ENCODE measurements at regions not wholly inside any gene's neighbourhood (a gene's known extent, or its start where the extent isn't known, plus 50 kb on each side); places are given as distances from the start of the nearest gene placed in this dataset.

- Mint-ChIP-seq H3K4me1 (no peaks in the 10 kb centered on the region), H3K36me3 (ENCODE audit: low read depth) (no peaks in the 10 kb centered on the region), H3K27ac (no peak overlapping the region), H3K9me3 (no peaks in the 10 kb centered on the region), H3K27me3 (ENCODE audit: insufficient read depth) (peaks cover 3% of the 10 kb centered on the region), H3K4me3 (no peak overlapping the region)
- Histone ChIP-seq H3K27me3 (ENCODE audit: control insufficient read depth, insufficient read depth, low read length, poor library complexity, severe bottlenecking) (no peaks in the 10 kb centered on the region), H3K4me3 (ENCODE audit: low read length) (no peak overlapping the region), H3K9ac (ENCODE audit: extremely low read depth, low read length, poor library complexity, severe bottlenecking) (no peak overlapping the region), H3K9me3 (ENCODE audit: control insufficient read depth, low read length) (no peaks in the 10 kb centered on the region), H3K36me3 (ENCODE audit: control insufficient read depth, insufficient read depth, low read length) (no peaks in the 10 kb centered on the region), H3K27ac (ENCODE audit: low read depth, low read length) (no peak overlapping the region), H3K4me1 (ENCODE audit: control insufficient read depth, insufficient read depth, low read length) (no peaks in the 10 kb centered on the region)
- WGBS, 2 experiments (ENCODE audit: insufficient coverage in 1 of 2, insufficient read length in 1 of 2) = 92 to 100% methylated on average over 3 to 4 of the region's 4 CpGs
- no peak for DNase-seq
- TF ChIP-seq, protein P1, sequence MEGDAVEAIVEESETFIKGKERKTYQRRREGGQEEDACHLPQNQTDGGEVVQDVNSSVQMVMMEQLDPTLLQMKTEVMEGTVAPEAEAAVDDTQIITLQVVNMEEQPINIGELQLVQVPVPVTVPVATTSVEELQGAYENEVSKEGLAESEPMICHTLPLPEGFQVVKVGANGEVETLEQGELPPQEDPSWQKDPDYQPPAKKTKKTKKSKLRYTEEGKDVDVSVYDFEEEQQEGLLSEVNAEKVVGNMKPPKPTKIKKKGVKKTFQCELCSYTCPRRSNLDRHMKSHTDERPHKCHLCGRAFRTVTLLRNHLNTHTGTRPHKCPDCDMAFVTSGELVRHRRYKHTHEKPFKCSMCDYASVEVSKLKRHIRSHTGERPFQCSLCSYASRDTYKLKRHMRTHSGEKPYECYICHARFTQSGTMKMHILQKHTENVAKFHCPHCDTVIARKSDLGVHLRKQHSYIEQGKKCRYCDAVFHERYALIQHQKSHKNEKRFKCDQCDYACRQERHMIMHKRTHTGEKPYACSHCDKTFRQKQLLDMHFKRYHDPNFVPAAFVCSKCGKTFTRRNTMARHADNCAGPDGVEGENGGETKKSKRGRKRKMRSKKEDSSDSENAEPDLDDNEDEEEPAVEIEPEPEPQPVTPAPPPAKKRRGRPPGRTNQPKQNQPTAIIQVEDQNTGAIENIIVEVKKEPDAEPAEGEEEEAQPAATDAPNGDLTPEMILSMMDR (conservative IDR thresholded peaks at IDR 0.05) = no peak
These were observed 227.6 kb downstream of the FGF9 start for GRCh38 chr13:21898459-21898858.

GRCh38 chr13:21898945-21899344, 228.1 kb downstream of the FGF9 start:
- no peak for DNase-seq
- H3K27ac Mint-ChIP-seq = no peak overlapping the region
- no peaks in the 10 kb centered on the region for H3K4me1 Mint-ChIP-seq
- H3K27me3 Mint-ChIP-seq (ENCODE audit: insufficient read depth) = peaks cover 3% of the 10 kb centered on the region
- H3K4me3 Mint-ChIP-seq = no peak overlapping the region
- H3K9me3 Mint-ChIP-seq = no peaks in the 10 kb centered on the region
- no peaks in the 10 kb centered on the region for H3K36me3 Mint-ChIP-seq (ENCODE audit: low read depth)
- Histone ChIP-seq H3K27me3 (ENCODE audit: control insufficient read depth, insufficient read depth, low read length, poor library complexity, severe bottlenecking) (no peaks in the 10 kb centered on the region), H3K9me3 (ENCODE audit: control insufficient read depth, low read length) (no peaks in the 10 kb centered on the region), H3K36me3 (ENCODE audit: control insufficient read depth, insufficient read depth, low read length) (no peaks in the 10 kb centered on the region), H3K27ac (ENCODE audit: low read depth, low read length) (no peak overlapping the region), H3K4me1 (ENCODE audit: control insufficient read depth, insufficient read depth, low read length) (no peaks in the 10 kb centered on the region), H3K9ac (ENCODE audit: extremely low read depth, low read length, poor library complexity, severe bottlenecking) (no peak overlapping the region), H3K4me3 (ENCODE audit: low read length) (no peak overlapping the region)
- TF ChIP-seq, protein P1 (conservative IDR thresholded peaks at IDR 0.05) = no peak
- 82 to 94% methylated on average over 7 of the region's 7 CpGs for WGBS, 2 experiments (ENCODE audit: insufficient coverage in 1 of 2, insufficient read length in 1 of 2)

DNA sequence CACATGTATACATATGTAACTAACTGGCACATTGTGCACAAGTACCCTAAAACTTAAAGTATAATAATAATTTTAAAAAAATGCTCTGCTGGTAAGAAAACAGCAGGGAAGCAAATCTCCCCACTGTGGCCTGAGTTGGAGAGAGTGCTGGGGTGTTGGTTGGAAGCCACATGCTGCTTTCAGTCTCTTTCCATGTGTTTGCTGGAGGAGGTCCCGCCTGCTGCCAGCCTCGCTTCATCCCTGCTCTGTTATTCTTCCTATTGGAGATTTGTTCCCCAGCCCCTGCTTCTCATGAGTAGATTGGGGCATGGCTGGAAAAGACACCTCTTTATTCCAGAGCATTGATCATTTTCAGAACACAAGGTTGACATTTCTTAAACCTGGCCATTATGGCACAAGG, 230.5 kb downstream of the FGF9 start:
- H3K36me3 ChIP-seq (ENCODE audit: control insufficient read depth, insufficient read depth, low read length) = no peaks in the 10 kb centered on the region
- Mint-ChIP-seq H3K4me3 (no peak overlapping the region), H3K4me1 (no peaks in the 10 kb centered on the region), H3K27me3 (ENCODE audit: insufficient read depth) (peaks cover 3% of the 10 kb centered on the region), H3K36me3 (ENCODE audit: low read depth) (no peaks in the 10 kb centered on the region), H3K9me3 (no peaks in the 10 kb centered on the region), H3K27ac (no peak overlapping the region)
- no peak overlapping the region for H3K27ac ChIP-seq (ENCODE audit: low read depth, low read length)
- H3K9me3 ChIP-seq (ENCODE audit: control insufficient read depth, low read length) = no peaks in the 10 kb centered on the region
- TF ChIP-seq, protein P1 (conservative IDR thresholded peaks at IDR 0.05) = no peak
- no peaks in the 10 kb centered on the region for H3K27me3 ChIP-seq (ENCODE audit: control insufficient read depth, insufficient read depth, low read length, poor library complexity, severe bottlenecking)
- no peaks in the 10 kb centered on the region for H3K4me1 ChIP-seq (ENCODE audit: control insufficient read depth, insufficient read depth, low read length)
- H3K9ac ChIP-seq (ENCODE audit: extremely low read depth, low read length, poor library complexity, severe bottlenecking) = no peak overlapping the region
- 92 to 95% methylated on average over 2 of the region's 2 CpGs for WGBS, 2 experiments (ENCODE audit: insufficient coverage in 1 of 2, insufficient read length in 1 of 2)
- DNase-seq = no peak
- no peak overlapping the region for H3K4me3 ChIP-seq (ENCODE audit: low read length)
